Stomach (tissue), 8 donors: ENCODE measurements at regions not wholly inside any gene's neighbourhood (a gene's known extent, or its start where the extent isn't known, plus 50 kb on each side); places are given as distances from the start of the nearest gene placed in this dataset.

ENCODE experiments used
- DNase-seq, 2 donors: peaks; one replicate each; pipeline versions ENCODE4 v3.0.0 to v3.0.0-alpha.2; 2013 to 2019
- H3K27ac ChIP-seq, 5 donors: fragments of 200-600 bp in 4 of 5; sonication (generic) in 4 of 5; one replicate each; pipeline ENCODE4 v1.5.1; 2013 to 2019; ENCODE audit warnings: mild to moderate bottlenecking in 1 of 5, moderate library complexity in 1 of 5
- H3K27me3 ChIP-seq, 3 donors: fragments of 200-600 bp; sonication (generic); one replicate each; pipeline ENCODE4 v1.5.1; 2017 to 2019; ENCODE audit warnings: mixed run types in 1 of 3
- H3K36me3 ChIP-seq, 4 donors: fragments of 200-600 bp; sonication (generic); 1 replicate in 3 of 4; 2 replicates in 1 of 4; pipeline ENCODE4 v1.5.1; 2016 to 2019
- H3K4me1 ChIP-seq, 4 donors: fragments of 200-600 bp; sonication (generic); one replicate each; pipeline ENCODE4 v1.5.1; 2016 to 2019
- H3K4me3 ChIP-seq, 4 donors: fragments of 200-600 bp; sonication (generic) in 3 of 4; one replicate each; pipeline ENCODE4 v1.5.1; 2016 to 2019; ENCODE audit warnings: mild to moderate bottlenecking in 1 of 4
- H3K9me3 ChIP-seq, 4 donors: fragments of 200-600 bp; sonication (generic); one replicate each; pipeline ENCODE4 v1.5.1; 2016 to 2019
- CTCF ChIP-seq, 7 experiments: fragments of 450-650 bp in 4 of 7; fragments of 200-600 bp in 3 of 7; sonication (generic) in 3 of 7; IDR thresholded peaks; one replicate each; pipeline ENCODE4 v1.5.1; 2016 to 2019; ENCODE audit warnings: antibody characterized with exemption in 7 of 7, control low read depth in 2 of 7, mild to moderate bottlenecking in 1 of 7
- EP300 ChIP-seq: sonication (generic); formaldehyde crosslinking; IDR thresholded peaks from one replicate; pipeline ENCODE4 v1.6.1; 2017; ENCODE audit warnings: antibody characterized with exemption
- POLR2A ChIP-seq, 4 donors: fragments of 450-650 bp; IDR thresholded peaks; one replicate each; pipeline ENCODE4 v1.6.1; 2016; ENCODE audit warnings: antibody characterized with exemption in 4 of 4, control low read depth in 2 of 4, mild to moderate bottlenecking in 1 of 4, moderate library complexity in 1 of 4
- POLR2AphosphoS5 ChIP-seq, 3 donors: sonication (generic); formaldehyde crosslinking; IDR thresholded peaks; one replicate each; pipeline ENCODE4 v1.6.1; 2016; ENCODE audit warnings: antibody characterized with exemption in 3 of 3
- WGBS, 5 donors: extraction: QIAGEN DNeasy Blood & Tissue Kit in 3 of 5; methylation state at CpG; one replicate each; pipeline versions ENCODE4 v1.1.5 to v1.1.7; 2013 to 2018; 5-methylcytosine and 5-hydroxymethylcytosine counted together
- intact Hi-C: fragments of 100-400 bp; cut with DNase I; formaldehyde crosslinking; loops from one replicate; pipeline ENCODE4 v1.15.1; 2023; ENCODE audit warnings: low total_unique reads
- donor health status: healthy with polysubstance abuse.
- donor health status: Bipolar disorder and iron deficiency.
- donor health status: healthy.

GRCh38 chr10:2731940-2732339 is 335.4 kb upstream of the PFKP start:
- no peak overlapping the region for H3K4me3 ChIP-seq
- peaks cover 0 to 7% (median 3%) of the 10 kb centered on the region in 4 donors for H3K9me3 ChIP-seq
- no peak for TF ChIP-seq POLR2AphosphoS5 (IDR thresholded peaks at IDR 0.05)
- TF ChIP-seq EP300: no peak
- TF ChIP-seq POLR2A (IDR thresholded peaks at IDR 0.05): no peak
- no peak for TF ChIP-seq CTCF (IDR thresholded peaks at IDR 0.05)
- no peaks in the 10 kb centered on the region for H3K4me1 ChIP-seq
- WGBS, 5 donors: 71 to 86% (median 85%) methylated on average over 5 of the region's 5 CpGs
- no peak for DNase-seq
- H3K27me3 ChIP-seq: peaks cover 0 to 43% (median 0%) of the 10 kb centered on the region in 3 donors
- H3K36me3 ChIP-seq: no peaks in the 10 kb centered on the region
- H3K27ac ChIP-seq: no peak overlapping the region
- intact Hi-C loops: no loop called here

- peaks cover 0 to 7% (median 3%) of the 10 kb centered on the region in 4 donors for H3K9me3 ChIP-seq
- intact Hi-C loops: no loop called here
- peaks cover 0 to 23% (median 0%) of the 10 kb centered on the region in 3 donors for H3K27me3 ChIP-seq
- H3K27ac ChIP-seq: no peak overlapping the region
- no peaks in the 10 kb centered on the region for H3K36me3 ChIP-seq
- TF ChIP-seq CTCF (IDR thresholded peaks at IDR 0.05) (no peak), EP300 (no peak), POLR2AphosphoS5 (IDR thresholded peaks at IDR 0.05) (no peak), POLR2A (IDR thresholded peaks at IDR 0.05) (no peak)
- no peaks in the 10 kb centered on the region for H3K4me1 ChIP-seq
- no peak for DNase-seq
- H3K4me3 ChIP-seq: no peak overlapping the region
- whole genome bisulfite sequencing, 5 donors: 66 to 80% (median 76%) methylated on average over 4 of the region's 4 CpGs
Measured at GRCh38 chr10:2729197-2729596, 338.2 kb upstream of the PFKP start.

- intact Hi-C loops: no loop called here
- no peaks in the 10 kb centered on the region for H3K36me3 ChIP-seq
- H3K4me3 ChIP-seq: no peak overlapping the region
- peaks cover 0 to 18% (median 0%) of the 10 kb centered on the region in 3 donors for H3K27me3 ChIP-seq
- TF ChIP-seq CTCF (IDR thresholded peaks at IDR 0.05) (no peak), POLR2AphosphoS5 (IDR thresholded peaks at IDR 0.05) (no peak), EP300 (no peak)
- peaks cover 0 to 7% (median 3%) of the 10 kb centered on the region in 4 donors for H3K9me3 ChIP-seq
- H3K27ac ChIP-seq: no peak overlapping the region
- WGBS, 5 donors: 88 to 94% (median 92%) methylated on average over 6 of the region's 6 CpGs
- H3K4me1 ChIP-seq: no peaks in the 10 kb centered on the region
- DNase-seq: no peak
Measured at GRCh38 chr10:2728087-2728486, 339.3 kb upstream of the PFKP start.

- intact Hi-C loops: no loop called here
- DNase-seq: no peak
- H3K4me3 ChIP-seq: no peak overlapping the region
- TF ChIP-seq POLR2AphosphoS5 (IDR thresholded peaks at IDR 0.05) (no peak), EP300 (no peak), POLR2A (IDR thresholded peaks at IDR 0.05) (no peak), CTCF (IDR thresholded peaks at IDR 0.05) (no peak)
- 85 to 88% (median 85%) methylated on average over 9 of the region's 9 CpGs for WGBS, 5 donors
- H3K9me3 ChIP-seq: no peaks in the 10 kb centered on the region
- H3K36me3 ChIP-seq: no peaks in the 10 kb centered on the region
- H3K27ac ChIP-seq: no peak overlapping the region
- no peaks in the 10 kb centered on the region for H3K4me1 ChIP-seq
- H3K27me3 ChIP-seq: peaks cover 0 to 6% (median 0%) of the 10 kb centered on the region in 3 donors
Measured at GRCh38 chr10:2716596-2716995, 350.8 kb upstream of the PFKP start.
